ENCODE measurements at regions not wholly inside any gene's neighbourhood (a gene's known extent, or its start where the extent isn't known, plus 50 kb on each side); places are given as distances from the start of the nearest gene placed in this dataset.
"Not testable (repeated sequence)": the region's sequence is repeated elsewhere in the genome, so short reads cannot be mapped to it uniquely, and the experiment has no call there.

DNA sequence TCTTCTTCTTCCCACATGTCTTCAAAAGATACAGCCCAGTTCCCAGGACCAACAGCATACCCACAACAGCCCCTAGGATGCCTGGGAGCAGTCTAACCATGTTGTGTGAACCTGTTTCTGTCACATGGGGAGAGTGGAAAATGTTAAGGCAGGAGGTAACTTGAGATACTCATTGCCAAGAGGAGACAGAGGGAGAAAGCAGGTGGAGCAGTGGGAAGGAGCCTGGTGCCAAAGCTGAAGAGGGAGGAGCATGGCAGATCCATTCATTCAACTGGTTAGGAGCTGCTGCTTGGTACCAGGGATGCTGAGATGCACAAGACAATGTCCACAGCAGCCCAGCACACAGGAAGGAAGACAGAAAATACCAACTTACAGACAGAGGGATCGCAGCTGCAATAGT lies 149.8 kb upstream of the ETV3 start:
- DNase-seq = no peak

DNA sequence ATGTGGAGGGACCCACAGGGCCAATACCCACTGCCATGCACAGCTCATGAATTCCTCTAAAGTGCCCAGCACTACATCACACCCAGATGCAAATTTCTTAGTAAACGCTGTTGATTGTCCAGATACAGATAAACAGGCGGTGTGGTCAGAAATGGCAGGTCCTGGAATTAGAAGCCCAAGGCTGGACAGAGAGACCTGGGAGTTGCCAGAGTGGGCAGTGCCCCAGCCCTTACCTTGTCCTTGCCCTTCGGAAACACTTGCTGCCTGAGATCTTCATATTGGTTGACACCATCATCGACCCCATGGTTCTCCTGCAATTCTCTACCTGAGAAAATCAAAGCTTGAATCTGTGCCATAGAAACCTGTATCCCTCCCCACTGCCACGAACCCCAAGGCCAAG lies 149.3 kb upstream of the ETV3 start:
- DNase-seq = no peak

DNA sequence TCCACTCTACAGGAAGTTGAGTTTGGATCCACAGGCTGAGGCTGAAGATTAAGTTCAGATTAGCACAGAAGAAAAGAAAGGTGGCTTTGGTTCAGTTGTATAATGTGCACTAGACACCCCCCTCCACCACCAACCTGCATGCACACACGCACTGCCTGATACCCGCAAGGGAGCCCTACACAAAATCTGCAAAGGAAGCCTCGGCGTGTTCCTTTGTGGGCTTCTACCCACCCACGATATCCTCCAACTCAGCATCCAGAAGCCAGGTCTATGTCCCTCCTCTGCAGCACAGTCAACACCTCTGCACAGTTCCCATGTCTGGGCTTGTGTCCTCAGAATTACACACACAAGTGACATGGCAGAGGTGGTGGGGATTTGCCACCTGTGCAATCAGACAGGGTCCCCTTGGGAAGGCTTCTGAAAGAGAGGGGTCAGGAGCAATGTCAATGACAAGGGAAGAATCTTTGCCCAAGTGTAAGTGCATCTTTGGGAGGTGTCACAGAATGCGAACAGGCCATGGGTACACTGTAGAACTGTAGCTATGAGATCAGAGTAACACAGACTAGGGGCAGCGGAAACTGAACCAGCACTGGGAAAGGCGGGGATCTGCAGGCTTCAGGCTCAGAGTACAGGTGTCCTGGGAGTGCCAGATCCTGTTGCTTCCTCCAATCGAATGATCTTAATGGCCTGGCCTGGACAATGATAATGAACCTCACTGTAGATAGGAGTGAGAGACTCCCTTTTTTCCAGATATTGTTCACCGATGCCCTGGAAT lies 148.6 kb upstream of the ETV3 start:
- DNase-seq = no peak

DNA sequence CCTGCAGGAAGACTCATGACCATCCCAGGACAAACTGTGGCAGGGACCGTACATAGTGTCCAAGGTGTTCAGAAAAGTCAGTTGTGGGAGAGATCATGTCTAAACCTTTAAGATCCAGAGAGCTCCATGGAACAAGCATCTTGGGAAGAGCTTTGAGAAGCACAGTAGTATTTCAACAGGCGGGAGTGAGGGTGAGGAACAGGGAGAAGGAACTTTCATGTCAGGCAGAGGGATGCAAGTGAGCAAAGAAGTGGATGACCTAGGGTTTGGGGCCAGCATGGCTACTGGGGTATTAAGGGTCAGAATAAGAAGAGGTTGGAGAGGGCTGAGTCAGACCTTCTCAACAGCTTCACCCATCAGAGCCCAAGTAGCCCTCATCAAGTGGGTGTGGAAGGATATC lies 147.9 kb upstream of the ETV3 start:
- DNase-seq = no peak

DNA sequence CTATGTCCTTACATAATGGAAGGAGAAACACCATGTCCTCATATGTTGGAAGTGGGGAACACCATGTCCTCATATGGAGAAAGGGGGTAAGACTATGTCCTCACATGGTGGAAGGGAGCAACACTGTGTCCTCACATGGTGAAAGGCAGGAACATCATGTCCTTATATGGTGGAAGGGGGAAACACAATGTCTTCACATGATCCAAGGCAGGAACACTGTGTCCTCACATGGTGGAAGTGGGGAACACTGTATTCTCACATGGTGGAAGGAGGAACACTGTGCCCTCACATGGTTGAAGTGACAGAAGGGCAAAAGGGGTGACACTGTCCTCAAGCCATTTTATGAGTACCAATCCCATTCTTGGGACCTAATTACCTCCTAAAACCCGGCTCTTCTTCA lies 146.3 kb upstream of the ETV3 start:
- DNase-seq = no peak

DNA sequence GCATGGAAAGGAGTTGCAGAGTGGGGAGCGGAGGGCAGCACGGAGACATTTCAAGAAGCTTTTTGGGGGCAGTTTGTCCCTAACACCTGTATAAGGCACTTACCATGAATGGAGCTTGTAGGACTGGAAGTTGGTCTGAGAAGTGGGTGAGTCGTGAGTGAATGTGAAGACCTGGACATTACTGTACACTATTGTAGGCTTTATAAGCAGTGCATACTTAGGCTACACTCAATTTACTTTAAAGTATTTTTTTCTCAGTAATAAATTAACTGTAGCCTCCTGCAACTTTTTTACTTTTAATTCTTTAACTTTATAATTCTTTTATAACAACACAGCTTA lies 141.6 kb upstream of the ETV3 start:
- no peak for DNase-seq

DNA sequence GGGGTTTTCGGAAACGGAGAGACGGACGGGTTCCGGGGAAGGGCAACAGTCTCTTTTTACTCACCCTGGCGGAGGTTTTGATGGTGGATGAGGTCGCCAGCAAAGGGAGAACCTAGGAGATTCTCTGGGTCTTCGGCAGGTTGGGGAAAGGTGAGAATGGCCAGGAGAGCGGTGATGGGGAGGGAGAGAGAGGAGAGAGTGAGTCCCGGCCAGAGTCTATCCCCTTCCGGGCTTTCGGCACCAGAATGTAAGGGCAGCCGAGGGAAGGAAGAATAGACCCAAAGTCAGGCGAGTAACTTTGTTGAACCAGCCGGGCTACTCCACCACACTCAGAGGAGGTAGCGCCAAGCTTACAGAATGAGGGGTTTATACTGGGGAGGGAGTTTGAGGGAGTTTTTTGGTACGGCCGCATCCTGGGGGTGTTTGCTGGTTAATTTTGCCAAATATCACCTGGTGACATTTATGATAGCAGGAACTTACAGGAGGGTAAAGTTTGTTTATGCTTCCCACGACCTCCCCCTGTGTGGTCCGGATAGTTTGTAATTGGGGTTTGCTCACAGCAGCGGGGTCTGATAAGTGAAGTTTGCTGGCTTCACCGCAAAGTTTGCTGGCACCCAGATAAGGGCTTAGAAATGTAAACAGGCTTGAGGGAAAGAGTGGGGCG lies 141.1 kb upstream of the ETV3 start:
- DNase-seq = no peak

DNA sequence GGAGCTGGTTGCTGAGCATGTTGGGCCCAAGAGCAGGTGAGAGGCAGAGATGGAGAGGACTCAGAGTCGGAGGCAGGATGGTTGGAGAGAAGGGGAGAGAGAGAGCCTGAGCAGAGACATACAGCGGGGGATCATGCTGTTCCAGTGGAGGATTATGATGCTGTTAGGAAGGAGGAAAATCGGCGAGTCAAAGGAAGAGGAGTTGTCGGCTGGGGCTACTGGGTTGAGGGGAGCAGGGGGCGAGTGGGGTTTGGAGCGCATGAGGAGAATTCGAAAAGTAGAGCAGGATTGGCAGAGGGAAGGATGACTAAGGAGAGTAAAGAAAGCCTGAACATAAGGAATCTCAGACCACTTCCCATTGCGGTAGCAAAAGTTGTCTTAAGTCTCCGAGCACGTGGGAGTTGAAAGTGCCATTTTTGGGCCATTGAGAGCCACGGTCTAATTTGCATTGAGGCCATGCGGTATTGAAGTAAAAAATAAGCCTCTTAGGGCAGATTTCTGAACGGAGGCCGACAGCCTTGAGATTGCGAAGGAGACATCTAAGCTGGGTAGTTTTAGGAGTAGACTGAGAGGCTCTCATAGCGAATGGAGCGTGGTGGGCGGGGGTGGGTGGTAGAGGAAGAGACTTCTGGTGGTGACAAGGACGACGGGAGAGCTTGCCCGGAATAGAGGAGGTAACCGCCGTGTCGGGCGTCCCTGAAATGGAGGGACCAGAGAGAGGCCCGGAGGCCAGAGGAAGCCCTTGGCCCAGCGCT lies 140.4 kb upstream of the ETV3 start:
- DNase-seq = no peak

DNA sequence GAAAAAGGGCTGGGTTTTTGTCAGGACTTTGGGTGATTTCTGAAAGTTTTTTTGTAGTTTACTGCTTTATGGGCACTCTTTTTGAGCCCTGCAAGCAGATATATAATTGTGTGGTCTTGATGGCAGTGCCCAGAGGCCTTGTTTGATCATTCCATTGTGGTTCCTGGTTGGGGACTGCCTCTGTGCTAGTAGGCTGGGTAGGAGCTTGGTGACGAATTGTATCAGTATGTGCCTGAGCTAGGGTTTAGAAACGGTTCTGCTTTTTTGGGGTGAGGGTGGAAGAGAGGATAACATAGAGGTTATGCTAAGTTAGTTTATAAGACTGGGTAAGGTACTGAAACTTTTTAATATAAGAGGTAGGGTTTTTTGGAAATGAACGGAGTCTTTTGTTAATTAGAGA lies 139.7 kb upstream of the ETV3 start:
- no peak for DNase-seq

DNA sequence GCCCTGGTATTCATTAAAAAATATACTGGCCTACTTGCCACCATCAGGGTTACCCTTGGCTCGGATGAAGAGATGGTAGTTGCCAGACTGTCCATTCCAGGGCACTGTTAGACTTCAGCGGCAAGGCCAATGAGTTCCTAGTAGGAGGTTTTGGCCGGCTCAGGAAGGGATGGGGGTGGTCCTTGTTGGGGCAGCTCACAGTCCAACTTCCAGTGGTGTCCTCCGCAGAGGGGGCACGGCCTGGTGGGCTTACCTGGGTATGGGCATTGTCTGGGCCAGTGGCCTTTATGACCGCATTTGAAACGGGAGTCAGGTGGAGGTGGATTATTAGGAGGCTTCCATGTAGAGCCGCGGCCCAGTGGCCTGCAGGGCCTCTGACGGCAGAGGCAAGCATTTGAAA lies 139.1 kb upstream of the ETV3 start:
- no peak for DNase-seq

DNA sequence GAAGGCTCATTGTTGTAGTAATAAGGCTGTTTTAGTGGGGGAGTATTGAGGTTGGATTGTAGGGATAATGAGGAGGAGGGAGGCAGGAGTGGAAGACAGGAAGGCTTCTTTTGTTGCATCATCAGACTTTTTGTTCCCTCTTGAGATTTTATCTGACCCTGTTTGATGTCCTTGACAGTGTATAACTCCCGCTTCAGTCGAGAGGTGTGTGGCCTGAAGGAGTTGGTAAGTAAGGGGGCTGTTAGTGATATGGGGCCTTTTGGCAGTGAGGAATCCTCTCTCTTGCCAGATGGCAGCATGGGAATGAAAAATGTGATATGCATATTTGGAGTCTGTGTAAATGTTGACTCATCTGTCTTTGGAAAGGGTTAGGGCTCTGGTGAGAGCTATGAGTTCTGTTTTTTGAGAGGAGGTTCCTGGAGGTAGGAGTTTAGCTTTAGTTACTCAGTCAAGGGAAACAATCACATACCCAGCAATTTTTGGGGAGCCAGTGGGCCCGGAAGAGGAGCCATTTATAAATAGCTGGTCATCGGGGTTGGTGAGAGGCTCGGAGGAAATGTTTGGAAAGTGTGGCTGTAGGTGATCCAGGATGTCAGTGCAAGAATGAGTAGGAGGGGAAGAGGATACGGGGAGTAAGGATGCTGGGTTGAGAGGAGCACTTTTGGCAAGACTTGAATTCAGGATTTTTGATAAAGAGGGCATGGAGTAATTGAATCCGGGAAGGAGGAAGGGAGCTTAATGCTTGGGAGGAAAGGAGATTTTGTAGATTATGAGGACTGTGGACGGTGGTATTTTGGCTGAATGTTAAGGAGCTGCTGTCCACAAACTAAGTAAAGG lies 136.7 kb upstream of the ETV3 start:
- no peak for DNase-seq

DNA sequence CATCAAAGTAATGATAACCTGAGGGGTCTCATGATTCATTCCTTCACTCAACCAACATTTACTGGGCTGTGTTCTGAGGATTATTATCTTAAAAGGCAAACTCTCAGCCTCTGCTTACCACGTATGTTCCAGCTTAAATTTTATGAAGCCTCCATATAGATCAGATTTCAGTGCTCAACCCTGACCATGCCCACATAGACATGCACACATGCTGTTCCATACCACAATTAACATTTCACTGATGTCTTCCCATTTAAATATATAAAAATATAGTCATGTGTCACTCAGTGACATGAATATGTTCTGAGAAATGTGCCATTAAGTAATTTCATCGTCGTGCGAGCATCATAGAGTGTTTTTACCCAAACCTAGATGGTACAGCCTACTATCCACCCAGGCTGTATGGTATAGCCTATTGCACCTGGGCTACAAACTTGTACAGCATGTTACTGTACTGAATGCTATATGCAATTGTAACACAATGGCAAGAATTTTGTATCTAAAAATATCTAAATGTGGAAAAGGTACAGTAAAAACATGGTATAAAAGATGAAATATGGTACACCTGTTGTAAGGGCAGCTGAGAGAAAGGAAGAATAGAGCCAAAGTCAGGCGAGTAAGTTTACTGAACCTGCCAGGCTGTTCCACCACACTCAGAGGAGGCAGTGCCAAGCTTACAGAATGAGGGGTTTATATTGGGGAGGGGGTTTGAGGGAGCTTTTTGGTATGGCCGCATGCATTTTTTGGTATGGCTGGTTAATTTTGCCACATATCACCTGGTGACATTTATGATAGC lies 134.7 kb upstream of the ETV3 start:
- no peak for DNase-seq

DNA sequence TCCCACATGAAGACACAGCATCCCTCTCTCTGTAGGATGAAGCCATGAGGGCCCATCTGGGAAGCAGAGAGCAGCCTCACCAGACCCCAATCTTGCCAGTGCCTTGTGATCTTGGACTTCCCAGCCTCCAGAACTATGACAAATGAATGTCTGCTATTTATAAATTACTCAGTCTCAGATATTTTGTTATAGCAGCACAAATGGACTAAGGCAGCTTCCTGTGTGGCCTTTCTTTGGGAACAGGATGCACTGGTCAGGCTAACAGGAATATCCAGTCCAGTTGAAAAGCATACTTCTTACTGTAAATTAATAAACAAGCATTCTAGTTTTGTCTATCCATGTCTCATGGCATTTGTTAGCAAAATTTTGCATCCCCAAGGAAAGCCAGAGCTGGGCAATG lies 134.1 kb upstream of the ETV3 start:
- no peak for DNase-seq

DNA sequence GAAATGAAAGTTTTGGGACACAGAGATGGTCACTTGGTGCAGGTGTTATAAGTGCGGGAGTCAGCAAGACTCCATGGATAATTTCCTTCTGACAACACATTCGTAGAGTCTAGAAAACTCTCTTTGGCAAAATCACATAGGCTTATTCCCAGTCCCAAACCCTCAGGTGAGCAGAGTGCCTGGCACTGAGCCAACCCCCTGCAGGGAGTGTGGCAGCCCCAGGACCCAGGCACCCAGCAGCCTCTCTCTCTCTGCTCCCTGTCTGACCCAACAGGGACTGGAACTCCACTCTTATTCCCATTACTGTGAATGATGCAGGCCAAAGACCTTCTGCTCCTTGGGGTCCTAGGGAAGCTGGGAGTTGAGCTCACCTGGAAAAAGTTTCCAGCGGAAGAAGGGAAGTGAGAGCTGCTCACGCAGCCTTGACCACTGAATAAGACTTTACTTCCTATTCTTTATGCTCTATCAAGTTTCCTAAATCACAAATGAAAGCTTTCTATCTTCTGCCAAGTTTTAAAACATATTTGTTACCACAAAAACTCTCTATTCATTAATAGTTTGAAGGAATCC lies 132.6 kb upstream of the ETV3 start:
- DNase-seq = no peak

DNA sequence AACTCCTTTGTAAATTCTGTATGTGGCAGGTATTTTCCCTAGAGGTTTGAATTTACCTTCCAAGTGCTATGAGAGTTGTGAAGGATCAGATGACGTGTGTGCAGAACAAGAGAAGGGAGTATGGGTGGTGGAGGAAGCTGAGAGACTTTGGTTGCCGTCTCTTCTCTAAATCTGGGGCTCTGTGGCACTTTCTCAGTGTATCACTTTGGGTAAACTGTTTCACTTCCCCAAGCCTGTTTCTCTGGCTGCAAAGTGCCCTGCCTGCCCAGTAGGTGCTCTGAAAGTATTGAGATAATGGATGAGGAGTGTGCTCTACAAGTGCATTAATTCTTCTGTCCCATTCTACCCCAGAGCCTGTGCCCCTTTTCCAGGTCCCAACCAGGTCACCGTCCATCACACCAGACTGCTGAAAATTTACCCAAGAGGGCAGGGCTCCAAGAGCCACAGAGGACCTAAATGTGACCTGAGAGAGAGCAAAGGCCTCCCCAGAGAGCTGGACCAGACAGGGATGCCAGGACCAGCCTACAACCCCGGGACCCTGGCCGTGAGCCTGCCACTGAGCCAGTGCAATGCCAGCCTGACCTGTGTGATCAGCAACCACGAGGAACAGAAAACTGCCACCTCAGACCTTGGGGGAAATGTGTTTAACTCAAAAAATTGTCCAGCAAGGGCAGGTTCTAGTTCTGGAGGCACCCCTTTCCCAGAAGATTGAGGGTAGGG lies 131.6 kb upstream of the ETV3 start:
- DNase-seq = no peak

DNA sequence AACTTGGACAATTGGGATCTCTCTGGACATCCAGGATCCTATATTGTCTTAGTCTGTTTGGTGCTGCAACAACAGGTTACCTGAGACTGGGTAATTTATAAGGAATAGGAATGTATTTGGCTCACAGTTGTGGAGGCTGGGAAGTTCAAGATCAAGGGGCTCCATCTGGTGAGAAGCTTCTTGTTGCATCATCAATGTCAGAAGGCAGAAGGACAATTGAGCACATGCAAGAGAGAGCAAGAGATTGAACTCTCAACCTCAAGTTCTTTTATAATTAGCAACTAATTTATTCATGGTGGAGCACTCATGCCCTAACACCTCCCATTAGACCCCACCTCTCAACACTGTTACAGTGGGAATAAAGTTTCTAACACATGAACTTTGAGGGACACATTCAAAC lies 124.7 kb upstream of the ETV3 start:
- DNase-seq = no peak

DNA sequence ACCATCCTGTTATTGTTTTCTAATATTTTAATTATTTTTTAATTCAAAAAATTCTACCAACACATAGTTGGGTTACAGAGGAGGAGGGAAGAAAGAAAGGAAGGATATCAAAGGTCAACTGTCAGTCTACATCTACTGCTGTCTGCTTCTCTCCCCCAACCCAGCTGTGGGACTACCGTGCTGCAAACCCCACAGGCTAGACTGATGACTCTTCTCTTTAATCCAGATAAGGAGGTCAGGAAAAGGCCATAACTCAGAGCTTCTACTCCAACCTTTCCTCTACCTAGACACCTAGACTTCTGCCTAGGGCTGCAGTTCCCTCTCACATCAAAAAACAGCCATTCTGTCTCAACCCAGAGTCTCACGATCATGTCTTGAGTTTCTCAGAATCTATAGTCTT lies 124.2 kb upstream of the ETV3 start:
- DNase-seq = no peak

DNA sequence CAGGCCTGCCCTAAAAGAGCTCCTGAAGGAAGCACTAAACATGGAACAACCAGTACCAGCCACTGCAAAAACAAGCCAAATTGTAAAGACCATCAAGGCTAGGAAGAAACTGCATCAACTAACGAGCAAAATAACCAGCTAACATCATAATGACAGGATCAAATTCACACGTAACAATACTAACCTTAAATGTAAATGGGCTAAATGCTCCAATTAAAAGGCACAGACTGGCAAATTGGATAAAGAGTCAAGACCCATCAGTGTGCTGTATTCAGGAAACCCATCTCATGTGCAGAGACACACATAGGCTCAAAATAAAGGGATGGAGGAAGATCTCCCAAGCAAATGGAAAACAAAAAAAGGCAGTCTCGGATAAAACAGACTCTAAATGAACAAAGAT lies 117.7 kb upstream of the ETV3 start:
- not testable (repeated sequence) for DNase-seq

DNA sequence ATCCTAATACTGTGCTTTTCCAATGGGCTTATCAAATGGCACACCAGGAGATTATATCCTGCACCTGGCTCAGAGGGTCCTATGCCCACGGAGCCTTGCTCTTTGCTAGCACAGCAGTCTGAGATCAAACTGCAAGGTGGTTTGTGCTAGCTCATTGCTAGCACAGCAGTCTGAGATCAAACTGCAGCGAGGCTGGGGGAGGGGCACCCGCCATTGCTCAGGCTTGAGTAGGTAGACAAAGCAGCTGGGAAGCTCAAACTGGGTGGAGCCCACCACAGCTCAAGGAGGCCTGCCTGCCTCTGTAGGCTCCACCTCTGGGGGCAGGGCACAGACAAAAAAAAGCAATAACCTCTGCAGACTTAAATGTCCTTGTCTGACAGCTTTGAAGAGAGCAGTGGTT lies 116.0 kb upstream of the ETV3 start:
- DNase-seq = not testable (repeated sequence)

DNA sequence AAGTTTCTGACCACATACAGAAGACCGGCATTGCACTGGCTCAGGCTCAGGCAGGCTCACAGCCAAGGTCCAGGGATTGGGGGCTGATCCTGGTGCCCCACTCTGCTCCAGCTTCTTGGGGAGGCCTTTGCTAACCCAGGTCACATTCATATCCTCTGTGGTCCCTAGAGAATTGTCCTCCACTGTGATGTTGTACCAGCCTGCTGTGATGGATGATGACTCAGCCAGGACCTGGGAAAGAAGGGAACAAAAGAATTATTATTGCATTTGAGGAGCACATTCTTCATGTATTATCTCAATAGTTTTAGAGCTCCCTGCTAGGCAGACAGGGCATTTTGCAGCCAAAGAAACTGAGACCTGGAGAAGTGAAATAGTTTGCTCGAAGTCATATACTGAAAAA lies 114.3 kb upstream of the ETV3 start:
- no peak for DNase-seq

DNA sequence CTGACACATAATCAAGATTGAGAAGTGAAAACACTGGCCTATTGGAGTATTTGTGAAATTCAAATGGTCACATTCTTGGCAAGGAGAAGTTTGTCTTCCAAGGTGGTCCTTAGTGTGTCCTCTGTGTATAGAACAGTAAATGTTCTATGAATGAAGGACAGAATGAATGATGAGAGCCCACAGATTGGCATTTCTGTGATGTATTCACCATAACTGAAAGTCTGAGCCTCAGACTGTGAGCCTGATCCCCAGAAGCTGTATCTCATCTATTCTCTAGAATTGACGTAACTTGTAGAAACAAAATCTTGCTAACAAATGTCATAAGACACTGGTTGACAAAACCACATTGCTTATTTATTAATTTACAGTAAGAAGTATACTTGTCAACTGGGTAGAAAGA lies 111.5 kb upstream of the ETV3 start:
- DNase-seq = no peak

DNA sequence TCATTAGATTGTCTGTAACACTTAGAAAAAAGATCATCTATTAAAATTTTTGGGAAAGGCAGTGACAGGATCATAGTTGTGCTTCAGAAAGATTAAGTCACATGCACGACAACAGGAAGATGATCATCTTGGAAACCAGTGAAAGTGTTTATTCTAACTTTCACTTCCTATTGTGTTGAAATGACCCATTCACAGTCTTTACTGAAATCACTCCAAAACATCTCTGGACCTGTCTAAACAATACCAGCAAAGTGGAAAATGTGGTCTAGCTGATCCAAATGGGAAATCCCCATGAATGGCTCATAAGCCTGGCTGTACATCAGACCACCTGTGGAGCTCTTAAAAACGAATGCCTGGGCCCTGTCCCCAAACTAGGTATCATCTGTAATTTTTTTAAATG lies 111.1 kb upstream of the ETV3 start:
- DNase-seq = no peak
